ENCODE measurements at regions not wholly inside any gene's neighbourhood (a gene's known extent, or its start where the extent isn't known, plus 50 kb on each side); places are given as distances from the start of the nearest gene placed in this dataset.

DNA sequence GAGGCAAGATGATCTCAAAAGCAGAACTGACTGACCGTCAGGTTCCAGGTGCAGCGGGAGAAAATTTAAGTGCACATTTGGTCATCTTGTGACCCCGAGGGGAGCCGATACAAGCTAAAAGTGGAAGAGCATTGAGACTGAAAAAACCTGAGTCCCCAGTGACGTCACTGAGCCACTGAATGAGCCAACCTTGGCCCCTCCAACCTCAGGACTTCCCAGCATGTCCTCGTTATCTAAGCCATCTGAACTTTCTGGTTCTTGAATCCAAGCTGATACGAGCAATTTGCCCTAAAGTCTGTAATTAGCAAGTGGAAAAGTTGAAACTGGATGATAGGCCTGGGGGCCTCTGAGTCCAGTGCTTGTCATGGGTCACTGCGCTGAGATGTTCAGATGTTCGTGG, 51.1 kb upstream of the ISX start:
- 74 to 86% (median 79%) methylated on average over 9 of the region's 9 CpGs for WGBS, 5 donors
- Histone ChIP-seq H3K4me3 (no peak overlapping the region), H3K36me3 (no peaks in the 10 kb centered on the region), H3K4me1 (no peaks in the 10 kb centered on the region), H3K27ac (no peak overlapping the region), H3K27me3 (replicated peaks in 1 of 7) (no peaks in the 10 kb centered on the region), H3K9me3 (no peaks in the 10 kb centered on the region)
- intact Hi-C loops (cut with DNase I; ENCODE audit: low total_unique reads) = no loop called here
- DNase-seq = no peak
- TF ChIP-seq POLR2AphosphoS5 (IDR thresholded peaks at IDR 0.05) (no peak), POLR2A (IDR thresholded peaks at IDR 0.05) (no peak)
- TF ChIP-seq, protein P1, sequence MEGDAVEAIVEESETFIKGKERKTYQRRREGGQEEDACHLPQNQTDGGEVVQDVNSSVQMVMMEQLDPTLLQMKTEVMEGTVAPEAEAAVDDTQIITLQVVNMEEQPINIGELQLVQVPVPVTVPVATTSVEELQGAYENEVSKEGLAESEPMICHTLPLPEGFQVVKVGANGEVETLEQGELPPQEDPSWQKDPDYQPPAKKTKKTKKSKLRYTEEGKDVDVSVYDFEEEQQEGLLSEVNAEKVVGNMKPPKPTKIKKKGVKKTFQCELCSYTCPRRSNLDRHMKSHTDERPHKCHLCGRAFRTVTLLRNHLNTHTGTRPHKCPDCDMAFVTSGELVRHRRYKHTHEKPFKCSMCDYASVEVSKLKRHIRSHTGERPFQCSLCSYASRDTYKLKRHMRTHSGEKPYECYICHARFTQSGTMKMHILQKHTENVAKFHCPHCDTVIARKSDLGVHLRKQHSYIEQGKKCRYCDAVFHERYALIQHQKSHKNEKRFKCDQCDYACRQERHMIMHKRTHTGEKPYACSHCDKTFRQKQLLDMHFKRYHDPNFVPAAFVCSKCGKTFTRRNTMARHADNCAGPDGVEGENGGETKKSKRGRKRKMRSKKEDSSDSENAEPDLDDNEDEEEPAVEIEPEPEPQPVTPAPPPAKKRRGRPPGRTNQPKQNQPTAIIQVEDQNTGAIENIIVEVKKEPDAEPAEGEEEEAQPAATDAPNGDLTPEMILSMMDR (IDR thresholded peaks at IDR 0.05 in 8 of 11, conservative IDR thresholded peaks at IDR 0.05 in 3 of 11) = no peak

Measured in spleen (tissue), 11 donors.